ENCODE measurements at regions not wholly inside any gene's neighbourhood (a gene's known extent, or its start where the extent isn't known, plus 50 kb on each side); places are given as distances from the start of the nearest gene placed in this dataset.

DNA sequence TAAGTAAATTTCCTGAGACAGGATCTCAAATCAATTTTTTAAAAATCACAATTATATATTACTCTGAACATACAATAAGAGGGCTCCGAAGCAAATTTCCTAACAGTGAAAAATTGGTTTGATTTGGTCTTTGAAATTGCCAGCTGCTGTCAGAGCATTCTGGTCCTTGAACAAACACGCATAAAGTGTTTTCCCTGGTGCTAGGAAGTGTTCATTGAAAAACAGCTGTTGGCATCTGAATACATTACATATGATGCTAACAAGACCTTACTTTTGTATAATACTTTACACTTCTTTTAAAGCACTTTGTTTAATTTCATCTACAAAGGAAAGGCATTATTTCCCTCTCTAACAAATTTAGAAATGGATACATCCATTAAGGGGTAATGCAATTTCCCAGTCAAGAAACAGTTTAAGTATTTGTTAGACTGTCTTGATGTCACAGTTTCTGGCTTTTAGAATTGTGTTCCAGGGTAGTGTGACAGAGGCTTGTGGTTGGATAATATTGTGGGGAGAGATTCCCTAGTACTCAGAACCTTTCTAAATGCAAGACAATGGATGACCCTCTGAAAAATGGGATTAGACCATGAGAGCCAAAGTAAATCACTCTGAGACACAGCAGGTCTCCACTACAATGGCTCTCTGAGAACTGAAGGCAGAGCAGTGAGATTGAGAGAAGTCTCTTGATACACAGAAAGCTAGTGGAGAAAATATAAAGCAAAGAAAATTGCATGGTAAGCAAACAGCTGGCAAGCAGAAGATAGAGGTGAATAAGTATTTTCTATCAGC is 299.0 kb downstream of the TRIB2 start:
- no peak for DNase-seq (ENCODE audit: low read depth)

DNA sequence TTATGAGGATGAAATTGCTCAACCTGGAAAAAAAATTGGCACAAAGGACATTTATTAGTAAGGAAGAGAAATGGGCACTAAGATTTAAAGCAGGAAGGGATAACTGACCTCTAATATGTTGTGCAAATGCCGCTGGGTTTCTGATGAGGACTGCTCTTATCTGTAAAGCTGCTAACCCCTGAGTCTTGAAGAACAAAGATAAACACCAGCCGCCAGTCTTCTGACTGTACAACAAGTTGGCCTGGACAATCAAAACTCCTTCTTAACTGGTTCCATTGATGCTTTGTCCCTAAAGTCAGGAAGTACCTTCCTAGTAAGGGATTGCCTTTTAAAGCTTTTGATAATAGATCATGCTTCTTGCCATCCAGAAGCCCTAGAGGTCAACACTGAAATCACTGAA is 301.8 kb downstream of the TRIB2 start:
- no peak for DNase-seq (ENCODE audit: low read depth)

DNA sequence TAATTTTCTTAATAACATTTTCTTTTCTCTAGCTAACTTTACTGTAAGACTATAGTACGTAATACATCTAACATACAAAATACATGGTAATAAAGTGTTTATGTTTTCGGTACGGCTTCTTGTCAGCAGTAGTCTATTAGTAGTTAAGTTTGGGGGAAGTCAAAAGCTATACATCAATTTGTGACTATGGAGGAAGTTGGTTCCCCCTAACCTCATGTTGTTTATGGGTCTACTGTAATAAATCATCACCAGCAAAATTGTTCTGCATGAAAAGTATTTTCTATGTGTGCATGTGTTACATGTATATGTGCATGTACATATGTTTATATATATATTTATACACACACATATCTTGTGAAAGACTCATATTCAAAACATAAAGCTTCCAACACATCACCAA is 303.0 kb downstream of the TRIB2 start:
- DNase-seq (ENCODE audit: low read depth) = no peak

DNA sequence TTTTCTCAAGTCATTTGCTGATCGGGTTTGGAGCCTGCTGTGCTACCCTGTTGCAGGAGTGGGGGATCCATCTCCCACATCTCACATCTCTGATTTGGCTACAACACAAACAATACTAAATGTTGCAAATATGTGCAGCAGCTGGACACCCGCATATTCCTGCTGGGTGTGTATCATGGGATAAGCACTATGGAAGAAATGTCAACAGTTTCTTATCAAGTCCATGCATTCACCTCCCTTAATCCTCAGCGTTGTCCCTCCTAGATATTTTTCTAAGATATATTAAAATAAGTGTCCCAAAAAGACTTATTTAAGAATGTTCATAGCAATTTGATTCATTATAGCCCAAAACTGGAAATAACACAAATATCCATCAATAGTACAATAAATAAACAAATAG is 303.7 kb downstream of the TRIB2 start:
- no peak for DNase-seq (ENCODE audit: low read depth)

DNA sequence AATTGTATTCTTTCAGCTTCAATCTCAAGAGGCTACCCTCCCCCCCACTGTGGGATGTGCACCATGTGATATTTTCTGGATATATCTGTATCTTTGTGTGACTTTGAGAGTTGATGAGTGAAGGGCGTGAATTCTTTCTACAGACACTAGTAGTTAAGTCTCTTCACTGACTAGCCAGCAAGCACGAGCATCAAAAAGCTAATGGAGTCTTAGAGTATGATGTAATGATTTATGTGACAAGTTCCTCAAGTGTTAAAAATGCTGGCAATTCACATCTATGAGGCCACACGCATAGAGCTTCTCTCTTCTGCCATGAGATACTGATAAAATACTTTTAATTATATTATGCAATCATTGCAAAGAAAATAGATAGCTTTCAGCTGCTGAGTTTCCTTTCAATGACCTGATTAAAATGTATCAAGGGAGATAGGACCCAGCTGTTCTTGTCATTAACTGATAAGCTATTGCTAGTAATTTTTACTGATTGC is 304.8 kb downstream of the TRIB2 start:
- DNase-seq (ENCODE audit: low read depth) = no peak

DNA sequence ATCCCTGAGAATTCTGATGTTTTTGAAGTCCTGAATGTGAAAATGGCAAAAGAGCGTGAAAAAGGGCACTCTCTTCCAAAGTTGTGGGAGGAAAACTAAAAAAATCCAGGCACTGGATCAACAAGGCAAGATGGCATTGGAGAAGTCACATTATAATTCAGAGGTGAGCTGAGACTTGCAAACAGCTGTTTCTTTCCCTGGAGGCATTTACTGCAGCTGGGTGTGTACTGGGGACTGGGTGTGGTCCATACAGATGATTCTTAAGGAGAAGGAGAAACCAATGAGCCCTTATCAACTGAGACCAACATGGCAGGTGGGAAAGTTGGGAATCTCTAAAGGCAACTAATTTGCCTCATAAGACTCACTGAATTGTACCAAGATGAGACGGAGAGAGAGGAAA is 313.9 kb downstream of the TRIB2 start:
- DNase-seq (ENCODE audit: low read depth) = no peak

DNA sequence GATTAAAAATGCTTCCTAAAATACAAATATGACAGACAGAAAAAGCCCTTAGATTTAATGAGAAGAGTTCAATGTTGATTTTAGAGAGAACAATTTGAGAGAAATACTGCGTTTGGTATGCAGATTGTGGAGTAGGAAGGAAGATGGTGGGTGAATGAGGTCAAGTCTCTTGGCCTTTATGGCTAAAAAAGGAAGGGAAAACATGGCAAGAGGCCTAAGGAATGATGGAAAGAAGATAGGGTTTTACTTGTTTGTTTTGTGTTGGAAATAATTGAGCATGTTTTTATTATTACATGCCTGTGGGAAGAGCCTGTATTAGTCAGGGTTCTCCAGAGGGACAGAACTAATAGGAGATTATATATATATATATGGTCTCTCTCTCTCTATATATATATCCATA is 318.1 kb downstream of the TRIB2 start:
- no peak for DNase-seq (ENCODE audit: low read depth)

DNA sequence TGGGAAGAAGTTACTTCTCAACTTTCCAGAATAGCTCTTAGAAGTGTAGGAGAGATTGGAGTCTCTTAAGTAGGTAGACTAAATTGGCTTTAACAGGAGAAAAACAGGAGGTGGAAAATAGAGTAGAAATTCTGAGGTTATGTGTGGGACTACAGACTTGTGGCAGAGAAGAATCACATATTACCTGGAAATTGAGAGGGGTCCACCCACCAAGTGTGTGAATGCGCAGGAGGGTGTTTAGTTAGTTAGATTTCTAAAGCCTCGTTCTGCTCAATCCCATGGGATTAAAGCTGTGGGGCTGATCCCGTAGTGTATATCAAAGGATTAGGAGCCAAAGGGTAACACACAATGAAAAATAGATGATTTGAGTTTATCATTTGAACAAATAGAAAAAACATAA is 319.1 kb downstream of the TRIB2 start:
- no peak for DNase-seq (ENCODE audit: low read depth)

DNA sequence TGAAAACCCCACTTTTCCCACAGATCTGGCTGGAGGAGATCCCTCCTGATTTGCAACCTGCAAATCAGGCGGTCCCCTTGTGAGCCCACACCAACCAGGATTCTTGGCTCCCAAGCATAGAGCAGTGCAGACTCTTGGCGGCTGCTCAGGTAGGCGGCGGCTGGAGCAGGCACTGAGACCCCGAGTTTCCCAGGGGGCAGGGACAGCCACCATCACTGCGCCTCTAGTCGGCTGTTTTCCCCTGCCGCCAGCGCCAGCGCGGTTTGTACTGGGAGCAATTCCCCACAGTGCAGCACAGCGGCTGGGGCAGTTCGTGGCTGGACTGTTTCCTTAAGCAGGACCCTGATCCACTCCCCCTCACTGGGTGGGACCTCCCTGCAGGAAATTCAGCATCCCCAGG is 323.3 kb downstream of the TRIB2 start:
- DNase-seq (ENCODE audit: low read depth) = no peak

DNA sequence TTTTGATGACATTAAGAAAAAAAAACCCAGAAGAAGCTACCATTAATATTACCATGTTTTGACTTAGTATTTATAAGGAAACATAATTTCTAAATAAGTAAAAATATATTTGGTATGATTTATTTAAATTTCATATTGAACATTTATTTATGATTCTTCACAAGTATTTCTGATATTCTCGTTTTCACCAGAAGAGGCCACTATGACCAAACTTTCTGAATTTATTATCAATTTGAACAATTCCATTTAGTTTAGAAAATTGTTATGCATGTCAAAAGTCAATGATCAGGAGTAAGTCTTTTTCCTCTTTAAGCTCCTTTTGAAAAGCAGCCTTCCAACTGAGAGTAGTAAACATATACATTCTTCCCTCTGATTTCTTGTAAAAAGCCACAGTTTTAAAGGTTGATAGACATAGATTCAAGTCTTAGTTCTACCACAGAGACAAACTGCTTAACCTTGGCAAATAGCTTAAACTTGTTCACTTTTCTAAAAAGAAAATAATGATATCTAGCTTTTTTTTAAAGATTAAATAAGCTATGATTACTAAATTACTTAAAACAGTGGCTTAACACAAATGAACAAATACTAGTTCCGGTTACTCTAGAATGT is 329.9 kb downstream of the TRIB2 start:
- DNase-seq (ENCODE audit: low read depth) = no peak

DNA sequence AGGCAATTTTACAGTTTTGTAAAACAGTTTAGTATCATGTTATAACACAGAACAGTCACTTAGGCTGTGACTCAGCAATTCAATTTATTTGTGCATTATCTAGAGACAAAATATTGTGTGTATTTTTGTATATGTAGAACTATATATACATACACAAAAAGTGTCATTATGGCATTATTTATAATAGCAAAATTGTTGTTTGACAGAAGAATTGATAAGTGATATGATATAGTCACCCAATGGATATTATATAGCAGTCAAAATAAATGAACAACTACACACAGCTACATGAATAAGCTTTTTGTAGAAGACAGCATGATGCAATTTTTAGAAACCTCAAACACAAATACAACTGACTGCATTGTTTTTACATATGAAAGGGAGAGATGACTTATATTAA is 334.0 kb downstream of the TRIB2 start:
- DNase-seq (ENCODE audit: low read depth) = no peak

DNA sequence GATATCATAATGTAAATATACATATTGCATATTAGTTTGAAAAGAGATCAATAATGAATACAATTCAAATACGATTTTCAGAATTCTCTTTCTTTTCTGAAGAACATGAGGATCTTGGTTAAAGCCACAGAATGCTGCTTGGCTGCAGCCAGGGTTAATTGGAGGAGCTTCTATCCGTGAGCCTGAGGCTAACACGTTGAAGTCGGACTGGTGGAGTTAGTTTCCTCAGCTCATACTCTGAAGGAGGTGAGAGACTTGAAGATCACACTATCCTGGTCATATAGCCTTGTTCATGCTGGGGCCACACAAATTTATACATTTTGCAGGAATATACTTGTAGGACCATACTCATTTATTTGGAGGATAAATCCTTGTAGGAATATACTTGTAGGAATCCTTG is 335.8 kb downstream of the TRIB2 start:
- DNase-seq (ENCODE audit: low read depth) = no peak

DNA sequence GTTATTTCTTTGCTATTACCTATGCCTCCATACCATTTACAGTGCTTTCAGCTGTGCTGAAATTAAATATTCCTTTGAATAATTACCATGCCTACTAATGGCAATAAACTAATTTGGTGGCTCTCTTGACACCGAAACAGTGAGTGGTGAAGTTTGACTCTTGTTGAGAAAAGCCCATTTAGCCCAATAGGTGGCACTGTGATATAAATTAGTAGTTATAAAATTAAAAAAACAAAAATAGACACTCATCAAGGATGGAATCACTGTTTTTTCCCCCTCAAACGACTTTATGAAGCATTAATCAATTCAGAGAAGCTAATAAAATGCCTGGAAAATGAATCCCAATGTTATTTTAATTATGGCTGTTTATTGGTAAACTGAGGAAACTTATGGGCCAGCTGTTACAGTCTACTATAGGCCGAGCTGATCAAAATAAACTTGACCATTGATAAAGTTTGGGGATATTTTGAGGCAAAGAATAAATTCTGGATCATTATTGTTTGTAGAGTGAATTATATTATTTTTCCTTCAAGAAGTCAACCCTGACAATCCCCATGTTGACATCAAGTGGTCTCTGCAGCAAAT is 339.6 kb downstream of the TRIB2 start:
- no peak for DNase-seq (ENCODE audit: low read depth)

DNA sequence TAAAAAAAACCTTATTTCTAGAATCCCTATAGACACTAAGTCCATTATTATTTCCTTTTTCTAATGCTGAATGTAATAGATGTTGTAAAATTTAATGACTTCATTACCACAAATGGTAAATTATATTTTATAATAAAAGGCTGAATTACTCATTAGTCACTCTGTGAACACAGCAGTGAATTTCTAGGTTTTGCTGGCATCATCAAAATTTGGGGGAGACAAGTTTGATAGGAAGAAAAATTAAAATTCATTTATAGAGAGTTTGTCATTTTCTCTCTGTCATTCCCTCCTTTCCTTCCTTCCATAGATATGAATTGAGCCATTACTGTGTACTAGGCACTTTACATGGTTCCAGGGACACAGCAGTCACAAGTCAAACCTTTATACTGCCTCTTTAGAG is 340.9 kb downstream of the TRIB2 start:
- DNase-seq (ENCODE audit: low read depth) = no peak

DNA sequence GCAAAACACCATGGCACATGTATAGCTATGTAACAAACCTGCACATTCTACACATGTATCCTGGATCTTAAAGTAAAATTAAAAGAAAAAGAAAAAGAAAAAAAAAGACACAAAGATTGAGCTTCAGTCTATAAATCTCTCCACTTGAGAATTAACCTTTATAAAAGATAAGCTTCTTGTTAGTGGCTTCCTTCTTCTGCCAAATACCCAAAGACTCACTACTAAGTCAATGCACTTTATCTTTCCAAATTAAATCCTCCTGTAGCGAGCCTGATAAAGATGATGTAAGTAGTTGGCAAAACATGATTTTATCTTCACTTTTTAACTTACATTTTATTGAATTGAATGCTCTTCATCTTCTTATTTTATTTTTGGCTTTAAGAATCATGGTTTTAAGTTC is 349.9 kb downstream of the TRIB2 start:
- DNase-seq (ENCODE audit: low read depth) = no peak

DNA sequence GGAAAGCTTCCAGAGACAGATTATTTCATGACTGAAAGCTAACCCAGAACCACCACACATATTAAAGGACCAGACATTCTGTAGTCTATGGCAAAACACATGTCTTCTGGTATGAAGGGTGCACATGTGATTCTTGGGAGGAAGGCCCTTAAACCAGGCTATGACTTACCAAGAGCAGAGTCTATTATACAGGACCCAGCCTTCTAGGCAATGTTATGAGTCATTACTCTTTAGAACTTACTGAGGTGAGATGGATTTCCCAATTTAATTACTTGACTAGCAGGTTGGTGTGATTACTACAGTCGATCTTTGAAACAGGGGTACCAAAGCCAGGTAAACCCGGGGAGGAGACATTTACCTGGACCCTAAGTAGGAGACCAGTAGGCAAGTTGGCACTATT is 350.8 kb downstream of the TRIB2 start:
- no peak for DNase-seq (ENCODE audit: low read depth)

DNA sequence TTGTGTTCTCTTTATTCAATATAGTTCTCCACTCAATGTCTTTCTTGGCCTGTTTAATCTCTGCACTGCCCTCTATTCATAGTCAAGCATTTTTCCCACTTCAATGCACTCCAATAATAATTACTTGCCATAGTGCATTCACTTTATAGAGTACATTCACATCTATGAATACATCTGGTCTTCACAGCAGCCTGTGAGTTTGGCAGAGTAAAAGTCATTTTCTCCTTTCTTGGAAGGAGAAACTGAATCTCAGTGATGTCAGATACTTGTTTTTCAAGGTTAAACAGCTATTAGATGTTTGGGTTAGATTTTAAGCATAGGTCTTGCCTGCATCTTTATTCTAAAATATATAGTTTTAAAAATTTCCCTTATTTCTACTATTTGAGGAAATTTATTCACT is 373.2 kb downstream of the TRIB2 start:
- no peak for DNase-seq (ENCODE audit: low read depth)

DNA sequence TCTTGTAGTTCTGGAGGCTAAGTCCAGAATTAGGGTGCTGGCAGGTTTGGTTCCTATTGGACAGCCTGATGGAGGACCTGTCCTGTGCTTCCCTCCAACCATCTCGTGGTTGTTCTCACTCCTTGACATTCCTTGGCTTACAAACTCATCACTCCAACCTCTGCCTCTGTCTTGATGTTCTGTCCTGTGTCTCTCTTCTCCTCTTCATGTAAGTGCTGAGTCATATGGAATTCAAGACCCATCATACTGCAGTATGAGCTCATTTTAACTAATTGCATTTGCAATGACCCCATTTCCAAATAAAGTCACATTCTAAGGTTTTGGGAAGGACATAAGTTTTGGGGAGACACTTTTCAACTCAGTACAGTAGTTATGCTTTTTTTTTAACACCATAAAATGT is 374.7 kb downstream of the TRIB2 start:
- DNase-seq (ENCODE audit: low read depth) = no peak

DNA sequence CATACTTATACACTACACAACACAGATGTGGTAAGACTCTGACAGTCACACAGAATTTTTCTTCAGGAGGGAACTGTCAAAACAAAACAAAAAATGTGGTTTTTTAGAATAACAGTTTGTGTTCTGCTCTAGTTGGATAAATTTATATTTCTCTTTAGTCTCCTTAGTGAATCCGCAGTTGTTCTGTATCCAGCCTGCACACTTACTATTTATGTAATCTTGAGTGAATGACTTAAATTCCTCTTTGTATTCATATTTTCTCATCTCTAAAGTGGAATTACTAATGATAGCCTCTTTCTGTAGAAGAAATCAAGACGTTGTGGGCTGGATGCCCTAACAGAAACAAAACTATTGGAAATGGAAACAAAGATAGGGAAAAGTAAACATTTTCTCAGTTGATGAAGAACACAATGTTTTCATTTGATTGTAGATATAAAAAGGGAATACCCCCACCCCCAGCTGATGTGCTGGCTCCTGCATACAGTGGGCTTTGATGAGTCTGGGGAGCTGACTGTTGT is 375.2 kb downstream of the TRIB2 start:
- no peak for DNase-seq (ENCODE audit: low read depth)

DNA sequence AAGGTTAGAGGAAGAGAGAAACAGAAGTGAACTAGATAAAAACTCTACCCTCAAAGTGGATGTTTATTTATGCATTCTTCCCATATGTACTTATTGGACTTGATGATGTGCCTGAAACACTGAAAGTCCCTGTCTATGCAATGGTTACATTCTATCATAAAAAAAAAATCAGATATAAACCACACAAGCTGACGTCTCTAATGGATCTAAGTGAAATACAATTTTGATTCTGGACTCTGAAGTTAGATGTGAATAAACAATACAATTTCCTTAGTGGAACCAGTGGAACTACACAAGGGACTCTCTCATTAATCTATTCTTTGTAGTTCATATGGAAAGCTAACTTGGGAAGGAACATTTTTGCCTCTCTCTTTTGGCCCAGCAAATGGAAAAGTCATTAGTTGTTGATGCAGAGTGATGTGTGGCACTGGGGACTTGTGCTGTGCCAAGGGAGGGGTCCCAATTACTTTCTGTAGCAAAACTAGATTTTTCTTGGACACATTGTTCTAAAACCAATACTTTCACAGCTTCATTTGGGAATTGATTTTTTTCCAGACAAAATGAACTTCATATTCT is 376.8 kb downstream of the TRIB2 start:
- DNase-seq (ENCODE audit: low read depth) = no peak

DNA sequence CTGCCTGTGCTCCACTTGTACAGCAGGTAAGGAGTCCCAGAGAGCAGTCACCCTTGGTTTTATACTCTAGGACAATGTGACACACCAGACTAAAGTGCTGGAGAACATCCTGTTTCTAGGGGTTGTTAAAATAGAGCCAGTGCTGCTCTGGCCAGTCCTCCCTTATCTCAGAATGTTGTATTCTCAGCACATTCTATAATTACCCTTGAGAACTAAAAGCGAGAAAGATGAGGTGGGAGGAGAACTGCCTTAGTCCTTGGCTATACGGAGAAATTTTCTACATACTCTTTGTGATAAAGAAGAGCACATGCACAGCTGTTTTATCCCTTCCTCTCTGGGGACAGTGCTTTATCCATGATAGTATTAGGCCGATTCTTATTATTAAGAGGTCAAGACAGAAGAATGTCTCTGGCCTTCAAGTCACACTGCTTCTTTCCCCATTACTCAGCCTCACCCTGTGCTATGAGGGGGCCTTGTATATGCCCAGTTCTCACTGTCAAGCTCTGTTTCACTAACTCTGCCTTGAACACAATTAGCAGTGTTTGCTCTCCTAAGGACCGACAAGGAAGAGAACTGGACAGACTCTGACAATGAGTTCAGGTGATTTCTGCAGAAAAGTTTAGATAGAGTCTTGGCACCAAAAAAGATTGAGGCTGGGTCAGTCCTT is 385.8 kb downstream of the TRIB2 start:
- DNase-seq (ENCODE audit: low read depth) = no peak

DNA sequence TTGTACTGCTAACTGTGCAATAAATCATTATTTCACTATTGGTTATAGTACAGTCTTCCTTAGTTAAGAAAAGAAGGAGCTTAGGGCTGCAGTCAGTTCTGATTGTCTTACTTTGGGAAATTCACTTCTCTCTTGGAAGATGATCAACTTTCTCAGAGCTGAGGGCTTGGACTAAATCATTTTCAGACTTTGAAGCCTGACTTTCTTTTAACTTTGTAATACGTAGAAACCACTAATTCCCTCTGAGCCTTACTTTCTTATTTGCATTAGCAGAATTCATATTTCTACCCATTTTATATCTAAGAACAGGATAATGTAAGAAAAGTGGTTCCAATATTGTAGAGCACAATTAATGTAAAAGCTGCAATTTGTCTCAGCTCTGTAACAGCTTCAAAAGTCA is 386.4 kb downstream of the TRIB2 start:
- no peak for DNase-seq (ENCODE audit: low read depth)
